Cardiac fibroblast (primary cell): ENCODE measurements at regions not wholly inside any gene's neighbourhood (a gene's known extent, or its start where the extent isn't known, plus 50 kb on each side); places are given as distances from the start of the nearest gene placed in this dataset.

Experiments
- DNase-seq, 2 donors: peaks; one replicate each; pipeline versions ENCODE4 v3.0.0 to v3.0.0-alpha.2; 2010; ENCODE audit warnings: low read depth in 2 of 2
- H3K4me3 ChIP-seq, 2 donors: replicated peaks in 1 of 2; 1 replicate in 1 of 2; 2 replicates in 1 of 2; pipeline ENCODE4 v1.5.1; 2011; ENCODE audit warnings: low read depth in 2 of 2, low read length in 2 of 2, mild to moderate bottlenecking in 2 of 2, moderate library complexity in 1 of 2
- TF ChIP-seq, protein P1 (sequence below): IDR thresholded peaks from one replicate; pipeline ENCODE4 v1.5.1; 2011; ENCODE audit warnings: low read depth, mild to moderate bottlenecking, low read length, inconsistent platforms

DNA sequence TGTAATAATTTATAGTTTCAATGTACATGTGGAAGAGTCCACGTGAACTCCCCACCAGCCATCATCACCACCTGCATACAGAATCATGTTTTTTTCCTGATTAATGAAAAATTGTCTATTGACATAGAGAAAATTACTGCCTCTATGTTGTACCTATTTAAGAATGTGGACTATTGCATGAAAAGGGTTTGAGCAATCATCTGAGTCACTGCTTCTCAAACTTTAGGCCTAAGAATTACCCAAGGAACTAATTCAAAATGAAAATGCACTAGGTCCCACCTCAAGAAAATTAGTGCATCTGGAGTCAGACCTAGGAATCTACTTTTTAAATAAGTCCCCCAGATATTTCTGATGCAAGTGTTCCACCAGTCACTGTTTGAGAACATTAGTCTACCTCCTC is 709.3 kb downstream of the MAT2B start:
- peak in 1 of 2 donors; percentile 67 for DNase-seq
- TF ChIP-seq, protein P1, sequence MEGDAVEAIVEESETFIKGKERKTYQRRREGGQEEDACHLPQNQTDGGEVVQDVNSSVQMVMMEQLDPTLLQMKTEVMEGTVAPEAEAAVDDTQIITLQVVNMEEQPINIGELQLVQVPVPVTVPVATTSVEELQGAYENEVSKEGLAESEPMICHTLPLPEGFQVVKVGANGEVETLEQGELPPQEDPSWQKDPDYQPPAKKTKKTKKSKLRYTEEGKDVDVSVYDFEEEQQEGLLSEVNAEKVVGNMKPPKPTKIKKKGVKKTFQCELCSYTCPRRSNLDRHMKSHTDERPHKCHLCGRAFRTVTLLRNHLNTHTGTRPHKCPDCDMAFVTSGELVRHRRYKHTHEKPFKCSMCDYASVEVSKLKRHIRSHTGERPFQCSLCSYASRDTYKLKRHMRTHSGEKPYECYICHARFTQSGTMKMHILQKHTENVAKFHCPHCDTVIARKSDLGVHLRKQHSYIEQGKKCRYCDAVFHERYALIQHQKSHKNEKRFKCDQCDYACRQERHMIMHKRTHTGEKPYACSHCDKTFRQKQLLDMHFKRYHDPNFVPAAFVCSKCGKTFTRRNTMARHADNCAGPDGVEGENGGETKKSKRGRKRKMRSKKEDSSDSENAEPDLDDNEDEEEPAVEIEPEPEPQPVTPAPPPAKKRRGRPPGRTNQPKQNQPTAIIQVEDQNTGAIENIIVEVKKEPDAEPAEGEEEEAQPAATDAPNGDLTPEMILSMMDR: no peak

DNA sequence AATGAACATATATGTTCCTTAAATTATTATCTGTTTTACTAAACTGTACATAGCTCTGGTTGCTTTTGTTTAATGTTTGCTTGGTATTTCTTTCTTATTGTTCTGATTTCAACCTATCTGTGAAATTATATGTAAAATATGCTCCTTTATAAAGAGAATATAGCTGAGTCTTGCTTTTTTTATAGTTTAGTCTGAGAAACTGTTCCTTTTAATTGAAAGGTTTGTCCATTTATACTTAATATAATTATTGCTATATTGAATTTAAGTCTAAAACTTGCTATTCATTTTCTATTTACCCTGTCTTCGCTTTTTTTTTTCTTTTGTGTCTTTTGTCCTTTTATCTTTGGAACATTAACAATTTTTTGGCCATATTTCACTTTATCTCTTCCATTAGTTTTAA is 712.0 kb downstream of the MAT2B start:
- DNase-seq: no peak
- TF ChIP-seq, protein P1: no peak
- no peak overlapping the region for H3K4me3 ChIP-seq

More for the DNA sequence above, 709.3 kb downstream of the MAT2B start:
- no peak overlapping the region for H3K4me3 ChIP-seq

- TF ChIP-seq, protein P1: no peak
- H3K4me3 ChIP-seq: no peak overlapping the region
- DNase-seq: no peak
Observed at GRCh38 chr5:164220522-164220921, 715.1 kb downstream of the MAT2B start.

DNA sequence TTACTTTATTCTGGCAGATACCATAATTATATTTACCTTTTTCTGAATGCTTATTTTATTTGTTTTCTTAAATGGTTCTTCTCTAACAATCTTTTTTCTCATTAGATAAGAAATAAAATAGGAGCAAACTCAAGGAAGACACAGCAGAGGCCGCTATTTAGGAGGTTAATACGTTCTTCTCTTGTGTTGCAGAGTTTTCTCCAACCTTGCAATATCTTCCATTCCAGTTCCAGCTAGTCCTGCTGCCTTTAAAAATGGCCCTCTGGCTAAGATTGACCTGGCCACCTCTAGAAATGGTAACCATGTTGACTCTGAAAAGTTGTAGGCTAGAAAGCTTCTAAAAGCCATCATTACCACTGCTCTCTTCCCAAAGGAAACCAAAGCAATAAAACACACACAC is 718.8 kb downstream of the MAT2B start:
- TF ChIP-seq, protein P1: no peak
- DNase-seq: no peak
- H3K4me3 ChIP-seq: no peak overlapping the region

DNA sequence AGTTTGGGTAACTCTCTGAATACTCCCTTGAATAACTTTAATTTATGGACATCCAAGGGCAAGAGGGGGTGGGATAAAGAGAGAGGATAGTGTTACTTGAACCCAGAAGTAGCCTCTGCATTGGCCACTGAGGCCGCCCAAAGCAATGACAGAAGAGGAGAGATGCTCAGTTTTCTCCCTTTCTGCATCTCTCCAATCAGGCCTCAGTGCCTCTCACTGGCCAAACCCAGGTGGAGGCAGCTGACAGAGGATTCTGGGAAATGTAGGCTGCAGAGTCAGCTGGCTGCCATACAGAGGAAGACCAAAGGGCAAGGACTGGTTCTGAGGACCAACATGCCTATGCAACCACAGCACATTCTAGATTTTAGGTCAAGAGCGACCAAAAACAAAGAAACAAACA is 719.4 kb downstream of the MAT2B start:
- TF ChIP-seq, protein P1: no peak
- no peak for DNase-seq
- H3K4me3 ChIP-seq: no peak overlapping the region

DNA sequence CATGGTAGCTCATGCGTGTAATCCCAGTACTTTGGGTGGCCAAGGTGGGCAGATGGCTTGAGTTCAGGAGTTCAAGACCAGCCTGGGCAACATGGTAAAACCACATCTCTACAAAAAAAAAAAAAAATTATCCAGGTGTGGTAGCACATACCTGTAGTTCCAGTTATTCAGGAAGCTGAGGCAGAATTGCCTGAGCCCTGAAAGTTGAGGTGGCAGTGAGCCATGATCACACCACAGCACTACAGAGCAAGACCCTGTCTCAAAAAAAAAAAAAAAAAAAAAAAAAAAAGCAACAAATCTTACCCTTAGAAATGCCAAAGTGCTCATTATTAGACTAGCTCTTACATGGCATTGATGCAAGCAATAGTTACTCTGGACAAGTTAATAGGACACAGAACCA is 724.9 kb downstream of the MAT2B start:
- no peak overlapping the region for H3K4me3 ChIP-seq
- DNase-seq: no peak
- TF ChIP-seq, protein P1: no peak

GRCh38 chr5:164233791-164234190 is 728.4 kb downstream of the MAT2B start:
- H3K4me3 ChIP-seq: no peak overlapping the region
- peak; percentile 66 to 71 for DNase-seq
- TF ChIP-seq, protein P1: no peak
